Thyroid gland (tissue), 4 donors: ENCODE measurements at regions not wholly inside any gene's neighbourhood (a gene's known extent, or its start where the extent isn't known, plus 50 kb on each side); places are given as distances from the start of the nearest gene placed in this dataset.

Source experiments
- CTCF ChIP-seq, 6 experiments: fragments of 200-600 bp in 3 of 6; fragments of 450-650 bp in 3 of 6; sonication (generic) in 3 of 6; IDR thresholded peaks; one replicate each; pipeline ENCODE4 v1.5.1; 2016 to 2019; ENCODE audit warnings: antibody characterized with exemption in 6 of 6, mild to moderate bottlenecking in 2 of 6, inconsistent platforms in 1 of 6, moderate library complexity in 1 of 6
- POLR2A ChIP-seq, 2 donors: fragments of 450-650 bp; IDR thresholded peaks; one replicate each; pipeline ENCODE4 v1.6.1; 2017; ENCODE audit warnings: antibody characterized with exemption in 2 of 2, mild to moderate bottlenecking in 2 of 2, moderate library complexity in 1 of 2

GRCh38 chr16:79864032-79864780, 263.7 kb upstream of the MAF start:
- TF ChIP-seq CTCF (IDR thresholded peaks at IDR 0.05) = no peak
- no peak for TF ChIP-seq POLR2A (IDR thresholded peaks at IDR 0.05)
